Lower leg skin (tissue), 4 donors: ENCODE measurements at regions not wholly inside any gene's neighbourhood (a gene's known extent, or its start where the extent isn't known, plus 50 kb on each side); places are given as distances from the start of the nearest gene placed in this dataset.

Experiments
- DNase-seq, 2 donors: peaks; one replicate each; pipeline ENCODE4 v3.0.0-alpha.2; 2019; ENCODE audit warnings: low spot score in 2 of 2
- H3K4me3 ChIP-seq: fragments of 200-600 bp; sonication (generic); 2 replicates; pipeline ENCODE4 v1.5.1; 2017; ENCODE audit warnings: mild to moderate bottlenecking, low read depth; ENCODE audit not compliant: poor library complexity, severe bottlenecking
- POLR2A ChIP-seq, 2 donors: fragments of 450-650 bp; IDR thresholded peaks; one replicate each; pipeline ENCODE4 v1.6.1; 2016 to 2017; ENCODE audit warnings: antibody characterized with exemption in 2 of 2, mild to moderate bottlenecking in 1 of 2, moderate library complexity in 1 of 2
- WGBS, 2 donors: methylation state at CpG; one replicate each; pipeline ENCODE4 v1.1.5; 2018; 5-methylcytosine and 5-hydroxymethylcytosine counted together
- intact Hi-C: fragments of 100-400 bp; cut with DNase I; formaldehyde crosslinking; loops from one replicate; pipeline ENCODE4 v1.15.0; 2023; ENCODE audit warnings: low total_unique reads
- TF ChIP-seq, protein P1 (sequence below), 3 donors: fragments of 450-650 bp; IDR thresholded peaks; one replicate each; pipeline ENCODE4 v1.5.1; 2016; ENCODE audit warnings: antibody characterized with exemption in 3 of 3, mild to moderate bottlenecking in 3 of 3, moderate library complexity in 2 of 3

DNA sequence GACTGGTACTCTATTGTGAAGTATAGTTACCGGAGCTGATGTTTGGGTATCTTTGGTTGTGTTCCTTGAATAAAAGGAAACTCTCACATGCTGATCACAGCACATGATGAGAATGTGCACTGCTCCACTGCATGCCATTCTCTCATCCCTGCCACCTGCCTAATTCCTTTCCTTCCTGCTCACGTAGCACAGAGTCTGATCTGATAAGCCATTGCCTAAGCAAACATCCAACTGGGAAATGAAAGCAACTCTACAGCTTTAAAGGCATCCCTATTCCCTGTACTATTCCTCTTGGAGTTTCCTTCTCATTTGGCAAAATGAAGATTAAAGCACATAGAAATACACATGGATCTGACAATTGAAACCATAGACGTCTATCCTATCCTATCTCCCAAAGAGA lies 359.8 kb downstream of the C3orf38 start:
- TF ChIP-seq POLR2A (IDR thresholded peaks at IDR 0.05) = no peak
- TF ChIP-seq, protein P1, sequence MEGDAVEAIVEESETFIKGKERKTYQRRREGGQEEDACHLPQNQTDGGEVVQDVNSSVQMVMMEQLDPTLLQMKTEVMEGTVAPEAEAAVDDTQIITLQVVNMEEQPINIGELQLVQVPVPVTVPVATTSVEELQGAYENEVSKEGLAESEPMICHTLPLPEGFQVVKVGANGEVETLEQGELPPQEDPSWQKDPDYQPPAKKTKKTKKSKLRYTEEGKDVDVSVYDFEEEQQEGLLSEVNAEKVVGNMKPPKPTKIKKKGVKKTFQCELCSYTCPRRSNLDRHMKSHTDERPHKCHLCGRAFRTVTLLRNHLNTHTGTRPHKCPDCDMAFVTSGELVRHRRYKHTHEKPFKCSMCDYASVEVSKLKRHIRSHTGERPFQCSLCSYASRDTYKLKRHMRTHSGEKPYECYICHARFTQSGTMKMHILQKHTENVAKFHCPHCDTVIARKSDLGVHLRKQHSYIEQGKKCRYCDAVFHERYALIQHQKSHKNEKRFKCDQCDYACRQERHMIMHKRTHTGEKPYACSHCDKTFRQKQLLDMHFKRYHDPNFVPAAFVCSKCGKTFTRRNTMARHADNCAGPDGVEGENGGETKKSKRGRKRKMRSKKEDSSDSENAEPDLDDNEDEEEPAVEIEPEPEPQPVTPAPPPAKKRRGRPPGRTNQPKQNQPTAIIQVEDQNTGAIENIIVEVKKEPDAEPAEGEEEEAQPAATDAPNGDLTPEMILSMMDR (IDR thresholded peaks at IDR 0.05) = no peak
- intact Hi-C loops = no loop called here
- WGBS, 2 donors = 71 to 85% methylated on average over 3 of the region's 3 CpGs
- H3K4me3 ChIP-seq = no peak overlapping the region
- DNase-seq = no peak

DNA sequence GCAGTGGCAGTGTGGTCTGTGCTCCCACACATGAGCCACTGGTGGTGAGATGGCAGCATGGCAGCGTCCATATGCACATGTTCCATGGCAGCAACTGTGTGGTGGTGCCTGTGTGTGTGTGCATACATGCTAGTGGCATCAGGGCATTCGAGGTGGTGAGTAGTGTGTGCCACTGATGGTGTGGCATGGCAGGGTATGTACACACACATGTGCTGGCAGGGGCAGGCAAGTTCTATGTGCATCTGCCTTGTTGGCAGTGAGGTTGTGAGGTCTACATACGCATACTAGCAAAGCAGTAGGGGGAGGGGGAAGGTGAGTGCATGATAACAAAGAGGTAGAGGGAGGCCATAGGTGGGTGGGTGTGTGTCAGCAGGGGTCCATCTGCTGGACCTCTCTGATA lies 378.7 kb downstream of the C3orf38 start:
- TF ChIP-seq POLR2A (IDR thresholded peaks at IDR 0.05) = no peak
- TF ChIP-seq, protein P1 (IDR thresholded peaks at IDR 0.05) = no peak
- intact Hi-C loops = no loop called here
- no peak overlapping the region for H3K4me3 ChIP-seq
- DNase-seq = no peak
- WGBS, 2 donors = 61 to 81% methylated on average over 3 of the region's 3 CpGs

DNA sequence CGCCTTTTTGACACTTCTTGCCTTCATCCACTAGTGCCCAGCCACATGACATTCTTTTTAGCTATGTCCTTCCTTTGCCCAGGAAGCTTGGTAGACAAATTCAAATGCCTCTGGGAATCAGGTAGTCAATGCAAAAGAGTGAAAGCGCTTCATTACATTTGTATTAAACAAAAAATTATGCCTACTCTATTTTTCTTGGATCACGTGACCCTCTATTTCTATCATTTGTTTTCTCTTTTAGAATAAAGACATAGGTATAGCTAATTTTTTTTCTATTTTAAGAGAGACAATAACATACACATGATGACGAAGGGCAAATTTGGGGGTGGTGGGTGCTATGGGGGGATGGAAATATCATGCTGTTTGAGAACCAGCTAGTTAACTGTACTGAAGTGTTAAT lies 384.8 kb downstream of the C3orf38 start:
- WGBS, 2 donors = 67 to 70% methylated on average over 4 of the region's 4 CpGs
- DNase-seq = no peak
- intact Hi-C loops = no loop called here
- TF ChIP-seq, protein P1 (IDR thresholded peaks at IDR 0.05) = no peak
- no peak for TF ChIP-seq POLR2A (IDR thresholded peaks at IDR 0.05)
- no peak overlapping the region for H3K4me3 ChIP-seq

DNA sequence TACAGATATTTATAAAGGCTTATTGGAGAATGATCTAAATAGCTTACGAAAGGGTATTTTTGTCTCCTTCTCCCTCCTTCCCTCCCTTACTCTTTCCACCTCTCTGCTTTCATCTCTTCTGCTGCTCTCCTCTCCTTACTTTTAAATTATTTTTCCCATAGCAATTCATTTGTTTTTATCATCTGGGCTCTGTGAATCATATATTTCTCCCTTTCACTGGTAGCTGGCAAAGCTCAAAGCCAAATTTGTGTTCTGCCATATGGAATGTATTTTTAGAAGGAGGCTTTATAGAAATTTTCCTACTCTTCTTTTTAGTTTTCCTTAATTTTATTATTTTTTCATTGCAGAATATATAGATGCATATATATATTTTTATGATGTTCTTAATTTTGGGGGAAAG lies 385.8 kb downstream of the C3orf38 start:
- intact Hi-C loops = no loop called here
- 94 to 98% methylated on average over 1 of the region's 1 CpG for WGBS, 2 donors
- DNase-seq = no peak
- TF ChIP-seq POLR2A (IDR thresholded peaks at IDR 0.05) = no peak
- TF ChIP-seq, protein P1 (IDR thresholded peaks at IDR 0.05) = no peak
- H3K4me3 ChIP-seq = no peak overlapping the region

DNA sequence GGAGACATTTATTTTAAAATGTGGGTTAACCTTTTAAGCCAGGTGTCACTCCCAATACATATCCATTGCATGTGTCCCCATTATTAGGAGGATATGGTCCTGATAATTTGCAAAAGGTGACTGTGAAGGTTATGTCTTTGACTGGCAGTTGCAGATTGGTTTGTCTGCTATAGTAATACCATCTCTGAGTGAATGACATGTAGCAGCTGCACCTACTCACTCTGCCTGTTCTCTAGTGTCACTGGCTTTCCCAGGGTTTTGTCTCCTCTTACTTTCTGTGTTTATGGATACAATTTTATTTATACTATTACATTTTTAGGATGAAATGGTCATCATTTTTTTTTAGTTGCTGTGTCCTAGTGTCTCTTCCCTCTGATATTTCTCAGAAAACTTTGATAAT lies 393.2 kb downstream of the C3orf38 start:
- intact Hi-C loops = no loop called here
- TF ChIP-seq POLR2A (IDR thresholded peaks at IDR 0.05) = no peak
- TF ChIP-seq, protein P1 (IDR thresholded peaks at IDR 0.05) = no peak
- DNase-seq = no peak
- no peak overlapping the region for H3K4me3 ChIP-seq

DNA sequence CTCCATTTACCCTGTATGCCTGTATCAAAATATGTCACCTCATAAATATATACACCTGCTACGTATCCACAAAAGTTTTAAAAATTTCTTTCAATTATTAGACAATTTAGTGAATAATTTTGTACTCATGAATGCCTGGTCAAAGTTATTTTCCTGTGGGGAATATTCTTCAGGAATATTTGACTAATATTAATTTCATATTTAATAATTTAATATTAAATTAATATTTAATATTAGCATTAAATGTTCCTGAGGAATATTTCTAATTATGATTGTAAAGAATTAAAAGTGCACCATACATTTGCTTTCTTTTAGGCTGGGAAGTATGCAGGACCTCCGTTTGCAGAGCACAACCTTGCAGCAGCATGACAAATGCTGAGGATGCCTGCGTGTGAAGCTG lies 422.7 kb downstream of the C3orf38 start:
- WGBS, 2 donors = 56 to 58% methylated on average over 3 of the region's 3 CpGs
- intact Hi-C loops = no loop called here
- no peak overlapping the region for H3K4me3 ChIP-seq
- TF ChIP-seq, protein P1 (IDR thresholded peaks at IDR 0.05) = no peak
- TF ChIP-seq POLR2A (IDR thresholded peaks at IDR 0.05) = no peak
- no peak for DNase-seq
